B cell (primary cell): ENCODE measurements at regions not wholly inside any gene's neighbourhood (a gene's known extent, or its start where the extent isn't known, plus 50 kb on each side); places are given as distances from the start of the nearest gene placed in this dataset.
"Not testable (repeated sequence)": the region's sequence is repeated elsewhere in the genome, so short reads cannot be mapped to it uniquely, and the experiment has no call there.

Experiments
- ATAC-seq: fragments of 200-7000 bp; cut with Tn5 transposase; one replicate; pipeline ENCODE4 v1.10.0; 2021; ENCODE audit warnings: low read depth, mild to moderate bottlenecking, moderate number of reproducible peaks, moderate library complexity
- CTCF ChIA-PET: fragments of 350-600 bp; sonication (Branson Sonifier 250); formaldehyde crosslinking; loops from one replicate; lab custom pipeline; 2021; ENCODE audit warnings: antibody characterized with exemption, inconsistent platforms; lab: Charles Lee
- POLR2A ChIA-PET: fragments of 350-600 bp; sonication (Branson Sonifier 250); formaldehyde crosslinking; loops from one replicate; lab custom pipeline; 2021; ENCODE audit warnings: antibody characterized with exemption; lab: Charles Lee
- DNase-seq: peaks from one replicate; pipeline ENCODE4 v3.0.0; 2013
- H2AFZ ChIP-seq: 2 replicates; pipeline ENCODE4 v1.6.1; 2012; ENCODE audit warnings: mild to moderate bottlenecking, low read depth, low read length; ENCODE audit not compliant: insufficient read depth, poor library complexity, severe bottlenecking
- H3K27ac ChIP-seq, 2 donors: 1 replicate in 1 of 2; 2 replicates in 1 of 2; pipeline ENCODE4 v1.5.1; 2012 to 2013; ENCODE audit warnings: low read length in 2 of 2, mild to moderate bottlenecking in 2 of 2, moderate library complexity in 1 of 2
- H3K27me3 ChIP-seq, 4 experiments: fragments of 200-600 bp in 1 of 4; sonication (generic) in 1 of 4; replicated peaks in 1 of 4; 1 replicate in 2 of 4; 2 replicates in 2 of 4; pipeline versions ENCODE4 v1.6.1 to v1.7.0; 2013 to 2016; ENCODE audit warnings: low read length in 3 of 4, mild to moderate bottlenecking in 2 of 4, mixed read lengths in 1 of 4, moderate library complexity in 1 of 4; ENCODE audit not compliant: insufficient read depth in 4 of 4, control insufficient read depth in 3 of 4; ENCODE audit errors: control extremely low read depth in 1 of 4
- H3K36me3 ChIP-seq, 2 experiments: replicated peaks in 1 of 2; 1 replicate in 1 of 2; 2 replicates in 1 of 2; pipeline versions ENCODE4 v1.6.1 to v1.7.1; 2013; ENCODE audit warnings: low read length in 1 of 2; ENCODE audit not compliant: insufficient read depth in 2 of 2, control insufficient read depth in 1 of 2; ENCODE audit errors: control extremely low read depth in 1 of 2, extremely low read depth in 1 of 2
- H3K4me1 ChIP-seq, 2 donors: fragments of 200-600 bp in 1 of 2; sonication (generic) in 1 of 2; 1 replicate in 1 of 2; 2 replicates in 1 of 2; pipeline versions ENCODE4 v1.5.1 to v1.6.1; 2013 to 2017; ENCODE audit warnings: low read length in 2 of 2; ENCODE audit not compliant: control insufficient read depth in 2 of 2, insufficient read depth in 2 of 2
- H3K4me2 ChIP-seq: replicated peaks from 2 replicates; pipeline ENCODE3; 2012; ENCODE audit warnings: mild to moderate bottlenecking, low read depth, low read length; ENCODE audit not compliant: poor library complexity, severe bottlenecking
- H3K4me3 ChIP-seq, 5 experiments: fragments of 200-600 bp in 1 of 5; sonication (generic) in 1 of 5; 1 replicate in 3 of 5; 2 replicates in 2 of 5; pipeline versions ENCODE4 v1.5.1 to v1.7.0; 2011 to 2016; ENCODE audit warnings: low read length in 4 of 5, mild to moderate bottlenecking in 4 of 5, low read depth in 2 of 5, control low read depth in 1 of 5, moderate library complexity in 1 of 5; ENCODE audit not compliant: insufficient read depth in 1 of 5; ENCODE audit errors: control extremely low read depth in 1 of 5, extremely low read depth in 1 of 5
- H3K79me2 ChIP-seq: fragments of 200-600 bp; sonication (generic); one replicate; pipeline ENCODE4 v1.6.0; 2016; ENCODE audit warnings: low read length; ENCODE audit not compliant: control insufficient read depth, insufficient read depth
- H3K9ac ChIP-seq: fragments of 200-600 bp; sonication (generic); 2 replicates; pipeline ENCODE4 v1.6.1; 2017; ENCODE audit warnings: mild to moderate bottlenecking, low read length, moderate library complexity
- H3K9me3 ChIP-seq, 3 donors: one replicate each; pipeline versions ENCODE4 v1.6.1 to v1.7.1; 2013; ENCODE audit warnings: low read length in 2 of 3; ENCODE audit not compliant: control insufficient read depth in 2 of 3, insufficient read depth in 1 of 3; ENCODE audit errors: control extremely low read depth in 1 of 3
- H4K20me1 ChIP-seq: 2 replicates; pipeline ENCODE4 v1.6.0; 2012; ENCODE audit warnings: mild to moderate bottlenecking, low read length; ENCODE audit not compliant: insufficient read depth, control insufficient read depth, poor library complexity, severe bottlenecking
- H3K27ac Mint-ChIP-seq: one replicate; pipeline ENCODE4 v1.8.0; 2021; ENCODE audit warnings: mixed read lengths
- H3K27me3 Mint-ChIP-seq: one replicate; pipeline ENCODE4 v1.8.0; 2021; ENCODE audit warnings: mixed read lengths
- H3K4me1 Mint-ChIP-seq: one replicate; pipeline ENCODE4 v1.8.0; 2021; ENCODE audit warnings: mixed read lengths
- H3K4me3 Mint-ChIP-seq: one replicate; pipeline ENCODE4 v1.8.0; 2021; ENCODE audit warnings: mixed read lengths
- H3K9me3 Mint-ChIP-seq: one replicate; pipeline ENCODE4 v1.8.0; 2022; ENCODE audit warnings: mixed read lengths; ENCODE audit not compliant: insufficient read depth
- WGBS: methylation state at CpG from one replicate; pipeline ENCODE4 v1.1.5; 2013; ENCODE audit warnings: missing lambda C conversion rate; ENCODE audit not compliant: insufficient coverage; 5-methylcytosine and 5-hydroxymethylcytosine counted together
- intact Hi-C: fragments of 100-400 bp; cut with micrococcal nuclease; formaldehyde crosslinking; loops from one replicate; pipeline ENCODE4 v1.10.0; 2022

DNA sequence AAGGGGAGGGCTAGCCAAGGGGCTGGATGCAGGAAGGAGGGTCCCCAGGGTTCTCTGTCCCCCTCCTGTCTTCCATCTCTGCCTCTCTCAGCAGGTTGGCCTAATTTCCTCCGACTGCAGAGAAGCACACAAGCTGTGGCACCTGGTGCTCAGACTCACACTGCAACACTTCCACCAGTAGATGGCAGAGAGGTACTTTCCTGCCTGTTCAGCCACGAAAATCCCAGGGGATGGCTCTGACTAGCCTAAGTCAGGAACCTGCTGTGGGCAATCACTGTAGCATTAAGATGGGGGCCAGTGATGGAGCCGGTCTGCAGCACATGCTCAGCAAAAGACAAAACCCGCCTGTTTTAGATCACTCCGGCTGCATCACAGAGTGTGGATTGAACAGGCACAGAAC lies 2721.7 kb upstream of the TPTE start:
- H3K4me3 ChIP-seq, H3K27me3 Mint-ChIP-seq, H3K4me1 Mint-ChIP-seq, H3K9me3 Mint-ChIP-seq, H3K27ac Mint-ChIP-seq, H3K27me3 ChIP-seq, ATAC-seq, H3K4me1 ChIP-seq, H3K27ac ChIP-seq, H3K4me3 Mint-ChIP-seq, POLR2A ChIA-PET, CTCF ChIA-PET, DNase-seq, H2AFZ ChIP-seq, H3K9me3 ChIP-seq, H3K9ac ChIP-seq, H3K79me2 ChIP-seq, H3K4me2 ChIP-seq, H4K20me1 ChIP-seq, intact Hi-C loops, H3K36me3 ChIP-seq: not testable (repeated sequence)
- no CpG with 5 or more reads among the region's 5 CpGs for WGBS

DNA sequence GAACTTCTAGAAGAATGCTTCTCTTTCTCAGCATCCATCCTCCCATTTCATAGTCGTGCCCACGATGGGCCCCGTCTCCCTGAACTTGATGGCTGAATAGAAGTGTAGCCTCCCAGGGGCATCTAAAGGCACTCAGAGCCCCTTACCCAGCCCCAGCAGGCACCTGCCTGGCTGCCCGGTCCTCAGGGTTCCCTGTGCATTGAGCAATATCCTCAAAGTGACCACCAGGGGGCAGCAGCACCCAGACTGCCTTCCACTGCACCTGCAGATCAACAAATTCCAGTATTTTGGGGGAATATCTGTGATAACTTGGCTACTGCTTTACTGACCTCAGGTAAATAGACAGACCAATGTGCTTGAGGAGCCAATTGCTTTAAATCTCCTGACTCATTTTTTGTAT lies 2707.9 kb upstream of the TPTE start:
- H4K20me1 ChIP-seq, H3K9me3 ChIP-seq, H3K36me3 ChIP-seq, H3K4me1 ChIP-seq, H3K9me3 Mint-ChIP-seq, H3K9ac ChIP-seq, CTCF ChIA-PET, H3K27me3 Mint-ChIP-seq, H3K4me1 Mint-ChIP-seq, H3K4me3 Mint-ChIP-seq, H3K79me2 ChIP-seq, H3K4me2 ChIP-seq, POLR2A ChIA-PET, DNase-seq, intact Hi-C loops, H2AFZ ChIP-seq, H3K27ac Mint-ChIP-seq, H3K4me3 ChIP-seq, H3K27me3 ChIP-seq, H3K27ac ChIP-seq: not testable (repeated sequence)
- ATAC-seq: peak; percentile 53
- WGBS: no CpG with 5 or more reads among the region's 4 CpGs

DNA sequence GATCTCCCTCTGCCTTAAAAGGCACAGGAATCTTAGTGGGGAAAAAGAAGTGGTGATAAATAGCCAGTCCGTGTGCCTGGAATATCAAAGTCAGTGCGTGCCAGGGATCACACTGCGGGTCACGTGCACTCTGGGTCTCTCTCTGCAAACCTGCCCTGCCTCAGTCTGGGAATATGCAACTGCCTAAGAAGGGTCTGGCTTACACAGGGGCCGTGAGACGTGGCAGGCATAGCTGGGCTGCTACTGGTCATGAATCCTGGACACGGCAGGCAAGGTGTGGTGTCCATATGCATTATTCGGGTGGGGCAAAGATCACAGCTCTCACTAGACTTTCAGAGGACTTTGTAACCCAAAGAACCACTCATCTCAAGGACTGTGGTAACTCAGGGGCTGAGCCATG lies 2704.4 kb upstream of the TPTE start:
- H3K27me3 ChIP-seq, POLR2A ChIA-PET, H3K4me3 ChIP-seq, H3K27ac ChIP-seq, H3K27ac Mint-ChIP-seq, H3K79me2 ChIP-seq, H3K9me3 ChIP-seq, ATAC-seq, H3K4me3 Mint-ChIP-seq, H3K4me1 Mint-ChIP-seq, H3K9me3 Mint-ChIP-seq, H3K27me3 Mint-ChIP-seq, CTCF ChIA-PET, H4K20me1 ChIP-seq, H3K4me1 ChIP-seq, DNase-seq, H2AFZ ChIP-seq, H3K9ac ChIP-seq, H3K36me3 ChIP-seq, intact Hi-C loops, H3K4me2 ChIP-seq: not testable (repeated sequence)
- no CpG with 5 or more reads among the region's 8 CpGs for WGBS

- H3K27me3 ChIP-seq, H3K27ac ChIP-seq, H3K9me3 ChIP-seq, H4K20me1 ChIP-seq, intact Hi-C loops, H3K9ac ChIP-seq, H3K4me3 ChIP-seq, CTCF ChIA-PET, H3K27ac Mint-ChIP-seq, H3K79me2 ChIP-seq, H2AFZ ChIP-seq, H3K36me3 ChIP-seq, H3K4me1 ChIP-seq, H3K9me3 Mint-ChIP-seq, POLR2A ChIA-PET, H3K4me2 ChIP-seq, H3K4me3 Mint-ChIP-seq, H3K27me3 Mint-ChIP-seq, H3K4me1 Mint-ChIP-seq, DNase-seq, ATAC-seq: not testable (repeated sequence)
- WGBS: no CpG with 5 or more reads among the region's 16 CpGs
These were observed 2702.1 kb upstream of the TPTE start for GRCh38 chr21:7819301-7819700.
